H1 (cell line): ENCODE measurements at regions not wholly inside any gene's neighbourhood (a gene's known extent, or its start where the extent isn't known, plus 50 kb on each side); places are given as distances from the start of the nearest gene placed in this dataset.

ENCODE experiments used
- CEBPB ChIP-seq: IDR thresholded peaks from 2 replicates; pipeline ENCODE4 v1.6.1; 2012; ENCODE audit warnings: low read depth, low read length
- EZH2 ChIP-seq: fragments of 200-600 bp; sonication (generic); IDR thresholded peaks from 2 replicates; pipeline ENCODE4 v1.7.1; 2012; ENCODE audit warnings: low read depth, mild to moderate bottlenecking, moderate library complexity, low read length, inconsistent platforms; ENCODE audit not compliant: severe bottlenecking
- FOSL1 ChIP-seq: IDR thresholded peaks from 2 replicates; pipeline ENCODE4 v1.6.1; 2011; ENCODE audit warnings: mild to moderate bottlenecking, low read depth, low read length, moderate library complexity; ENCODE audit not compliant: insufficient read depth
- JUND ChIP-seq: IDR thresholded peaks from 2 replicates; pipeline ENCODE4 v1.6.1; 2011; ENCODE audit warnings: mild to moderate bottlenecking, improper control_type of control experiment, low read length
- KDM5A ChIP-seq: fragments of 200-600 bp; IDR thresholded peaks from 2 replicates; pipeline ENCODE4 v1.7.1; 2012; ENCODE audit warnings: mild to moderate bottlenecking, low read length, inconsistent platforms, mixed read lengths
- RXRA ChIP-seq: IDR thresholded peaks from 2 replicates; pipeline ENCODE4 v1.6.1; 2011; ENCODE audit warnings: low read depth, mild to moderate bottlenecking, low read length, moderate library complexity; ENCODE audit not compliant: insufficient read depth
- SIRT6 ChIP-seq: IDR thresholded peaks from one replicate; pipeline ENCODE4 v1.7.1; 2012; ENCODE audit warnings: low read length, inconsistent platforms
- TBP ChIP-seq: IDR thresholded peaks from 2 replicates; pipeline ENCODE4 v1.6.1; 2011; ENCODE audit warnings: low read depth, low read length, improper control_type of control experiment
- TF ChIP-seq, protein P1 (sequence below): fragments of 300-600 bp; sonication (generic); IDR thresholded peaks from 2 replicates; pipeline ENCODE4 v1.7.1; 2012; ENCODE audit warnings: low read length, moderate library complexity, mild to moderate bottlenecking, inconsistent platforms; ENCODE audit not compliant: insufficient replicate concordance

DNA sequence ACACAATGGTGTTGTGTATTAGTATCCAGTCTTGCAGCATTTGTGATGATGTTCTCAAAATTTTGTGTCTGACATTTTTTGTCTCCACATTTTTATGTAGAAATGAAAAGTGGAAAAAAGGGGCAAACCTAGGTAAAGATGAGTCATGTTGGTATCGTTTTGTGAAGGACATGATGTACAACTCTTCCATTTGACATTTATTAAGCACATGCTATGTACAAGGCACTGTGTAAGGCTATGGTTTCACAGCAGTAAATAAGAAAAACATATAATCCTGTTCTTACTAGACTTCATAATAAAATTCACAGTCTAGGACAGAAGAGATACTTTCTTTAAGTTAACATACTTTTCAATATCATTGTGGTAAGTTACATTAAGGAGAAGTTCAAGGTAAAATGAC lies 143.5 kb upstream of the CNTN4 start (continued):
- TF ChIP-seq, protein P1, sequence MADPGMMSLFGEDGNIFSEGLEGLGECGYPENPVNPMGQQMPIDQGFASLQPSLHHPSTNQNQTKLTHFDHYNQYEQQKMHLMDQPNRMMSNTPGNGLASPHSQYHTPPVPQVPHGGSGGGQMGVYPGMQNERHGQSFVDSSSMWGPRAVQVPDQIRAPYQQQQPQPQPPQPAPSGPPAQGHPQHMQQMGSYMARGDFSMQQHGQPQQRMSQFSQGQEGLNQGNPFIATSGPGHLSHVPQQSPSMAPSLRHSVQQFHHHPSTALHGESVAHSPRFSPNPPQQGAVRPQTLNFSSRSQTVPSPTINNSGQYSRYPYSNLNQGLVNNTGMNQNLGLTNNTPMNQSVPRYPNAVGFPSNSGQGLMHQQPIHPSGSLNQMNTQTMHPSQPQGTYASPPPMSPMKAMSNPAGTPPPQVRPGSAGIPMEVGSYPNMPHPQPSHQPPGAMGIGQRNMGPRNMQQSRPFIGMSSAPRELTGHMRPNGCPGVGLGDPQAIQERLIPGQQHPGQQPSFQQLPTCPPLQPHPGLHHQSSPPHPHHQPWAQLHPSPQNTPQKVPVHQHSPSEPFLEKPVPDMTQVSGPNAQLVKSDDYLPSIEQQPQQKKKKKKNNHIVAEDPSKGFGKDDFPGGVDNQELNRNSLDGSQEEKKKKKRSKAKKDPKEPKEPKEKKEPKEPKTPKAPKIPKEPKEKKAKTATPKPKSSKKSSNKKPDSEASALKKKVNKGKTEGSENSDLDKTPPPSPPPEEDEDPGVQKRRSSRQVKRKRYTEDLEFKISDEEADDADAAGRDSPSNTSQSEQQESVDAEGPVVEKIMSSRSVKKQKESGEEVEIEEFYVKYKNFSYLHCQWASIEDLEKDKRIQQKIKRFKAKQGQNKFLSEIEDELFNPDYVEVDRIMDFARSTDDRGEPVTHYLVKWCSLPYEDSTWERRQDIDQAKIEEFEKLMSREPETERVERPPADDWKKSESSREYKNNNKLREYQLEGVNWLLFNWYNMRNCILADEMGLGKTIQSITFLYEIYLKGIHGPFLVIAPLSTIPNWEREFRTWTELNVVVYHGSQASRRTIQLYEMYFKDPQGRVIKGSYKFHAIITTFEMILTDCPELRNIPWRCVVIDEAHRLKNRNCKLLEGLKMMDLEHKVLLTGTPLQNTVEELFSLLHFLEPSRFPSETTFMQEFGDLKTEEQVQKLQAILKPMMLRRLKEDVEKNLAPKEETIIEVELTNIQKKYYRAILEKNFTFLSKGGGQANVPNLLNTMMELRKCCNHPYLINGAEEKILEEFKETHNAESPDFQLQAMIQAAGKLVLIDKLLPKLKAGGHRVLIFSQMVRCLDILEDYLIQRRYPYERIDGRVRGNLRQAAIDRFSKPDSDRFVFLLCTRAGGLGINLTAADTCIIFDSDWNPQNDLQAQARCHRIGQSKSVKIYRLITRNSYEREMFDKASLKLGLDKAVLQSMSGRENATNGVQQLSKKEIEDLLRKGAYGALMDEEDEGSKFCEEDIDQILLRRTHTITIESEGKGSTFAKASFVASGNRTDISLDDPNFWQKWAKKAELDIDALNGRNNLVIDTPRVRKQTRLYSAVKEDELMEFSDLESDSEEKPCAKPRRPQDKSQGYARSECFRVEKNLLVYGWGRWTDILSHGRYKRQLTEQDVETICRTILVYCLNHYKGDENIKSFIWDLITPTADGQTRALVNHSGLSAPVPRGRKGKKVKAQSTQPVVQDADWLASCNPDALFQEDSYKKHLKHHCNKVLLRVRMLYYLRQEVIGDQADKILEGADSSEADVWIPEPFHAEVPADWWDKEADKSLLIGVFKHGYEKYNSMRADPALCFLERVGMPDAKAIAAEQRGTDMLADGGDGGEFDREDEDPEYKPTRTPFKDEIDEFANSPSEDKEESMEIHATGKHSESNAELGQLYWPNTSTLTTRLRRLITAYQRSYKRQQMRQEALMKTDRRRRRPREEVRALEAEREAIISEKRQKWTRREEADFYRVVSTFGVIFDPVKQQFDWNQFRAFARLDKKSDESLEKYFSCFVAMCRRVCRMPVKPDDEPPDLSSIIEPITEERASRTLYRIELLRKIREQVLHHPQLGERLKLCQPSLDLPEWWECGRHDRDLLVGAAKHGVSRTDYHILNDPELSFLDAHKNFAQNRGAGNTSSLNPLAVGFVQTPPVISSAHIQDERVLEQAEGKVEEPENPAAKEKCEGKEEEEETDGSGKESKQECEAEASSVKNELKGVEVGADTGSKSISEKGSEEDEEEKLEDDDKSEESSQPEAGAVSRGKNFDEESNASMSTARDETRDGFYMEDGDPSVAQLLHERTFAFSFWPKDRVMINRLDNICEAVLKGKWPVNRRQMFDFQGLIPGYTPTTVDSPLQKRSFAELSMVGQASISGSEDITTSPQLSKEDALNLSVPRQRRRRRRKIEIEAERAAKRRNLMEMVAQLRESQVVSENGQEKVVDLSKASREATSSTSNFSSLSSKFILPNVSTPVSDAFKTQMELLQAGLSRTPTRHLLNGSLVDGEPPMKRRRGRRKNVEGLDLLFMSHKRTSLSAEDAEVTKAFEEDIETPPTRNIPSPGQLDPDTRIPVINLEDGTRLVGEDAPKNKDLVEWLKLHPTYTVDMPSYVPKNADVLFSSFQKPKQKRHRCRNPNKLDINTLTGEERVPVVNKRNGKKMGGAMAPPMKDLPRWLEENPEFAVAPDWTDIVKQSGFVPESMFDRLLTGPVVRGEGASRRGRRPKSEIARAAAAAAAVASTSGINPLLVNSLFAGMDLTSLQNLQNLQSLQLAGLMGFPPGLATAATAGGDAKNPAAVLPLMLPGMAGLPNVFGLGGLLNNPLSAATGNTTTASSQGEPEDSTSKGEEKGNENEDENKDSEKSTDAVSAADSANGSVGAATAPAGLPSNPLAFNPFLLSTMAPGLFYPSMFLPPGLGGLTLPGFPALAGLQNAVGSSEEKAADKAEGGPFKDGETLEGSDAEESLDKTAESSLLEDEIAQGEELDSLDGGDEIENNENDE, result no peak
- no peak for TF ChIP-seq RXRA
- no peak for TF ChIP-seq SIRT6
- TF ChIP-seq TBP, result no peak
- TF ChIP-seq CEBPB, result no peak
- no peak for TF ChIP-seq FOSL1
- no peak for TF ChIP-seq JUND
- TF ChIP-seq KDM5A, result no peak
- TF ChIP-seq EZH2, result no peak
- TF ChIP-seq, all 59 proteins: peak for 0
